Urinary bladder (tissue), 3 donors: ENCODE measurements at regions not wholly inside any gene's neighbourhood (a gene's known extent, or its start where the extent isn't known, plus 50 kb on each side); places are given as distances from the start of the nearest gene placed in this dataset.

ENCODE experiments used
- DNase-seq: peaks from one replicate; pipeline ENCODE4 v3.0.0-alpha.2; 2015; ENCODE audit errors: extremely low spot score
- H3K27ac ChIP-seq: one replicate; pipeline ENCODE4 v1.5.1; 2013; ENCODE audit warnings: low read depth, mild to moderate bottlenecking, moderate library complexity
- H3K36me3 ChIP-seq: one replicate; pipeline ENCODE4 v1.6.1; 2013; ENCODE audit warnings: mild to moderate bottlenecking, moderate library complexity; ENCODE audit not compliant: insufficient read depth
- H3K4me1 ChIP-seq: one replicate; pipeline ENCODE4 v1.6.1; 2013; ENCODE audit warnings: mild to moderate bottlenecking, moderate library complexity; ENCODE audit not compliant: insufficient read depth
- H3K4me3 ChIP-seq: one replicate; pipeline ENCODE4 v1.5.1; 2013; ENCODE audit warnings: low read depth, low read length
- whole genome bisulfite sequencing: extraction: QIAGEN DNeasy Blood & Tissue Kit; methylation state at CpG from one replicate; pipeline ENCODE4 v1.1.7; 2013; 5-methylcytosine and 5-hydroxymethylcytosine counted together
- donor health status: healthy with polysubstance abuse.
- donor health status: healthy.

DNA sequence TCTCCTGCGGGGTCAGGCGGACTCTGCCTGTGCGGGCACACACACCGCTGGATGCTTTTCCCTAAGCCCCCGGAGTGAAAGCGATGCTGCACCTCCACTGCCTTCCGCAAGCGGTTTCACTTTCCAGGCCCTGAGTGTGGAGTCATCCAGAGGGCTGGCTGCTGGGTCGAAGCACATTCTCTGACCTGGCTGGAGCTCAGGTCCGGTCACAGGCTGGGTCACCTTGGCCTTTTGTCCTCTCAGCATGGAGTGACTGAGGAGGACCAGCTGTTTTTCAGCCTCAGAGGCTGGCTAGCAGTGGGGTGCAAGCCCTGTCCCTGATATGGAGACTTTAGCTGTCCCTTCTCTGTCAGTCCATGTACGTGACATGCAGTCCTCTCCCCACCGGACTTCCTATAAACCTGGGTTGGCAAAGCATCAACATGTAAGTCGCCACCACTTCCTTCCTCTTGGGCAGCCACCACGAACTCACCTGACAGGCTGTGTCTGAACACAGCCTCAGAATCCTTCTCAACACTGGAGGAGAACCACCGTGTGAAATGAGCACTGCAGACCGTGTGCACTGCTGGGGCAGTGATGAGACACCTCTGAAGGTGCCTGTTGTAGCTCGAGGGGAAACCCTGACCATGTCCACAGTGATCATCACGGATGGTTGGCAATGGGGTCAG, 51.3 kb downstream of the GADD45G start:
- DNase-seq: no peak
- no peak overlapping the region for H3K27ac ChIP-seq
- WGBS: 83% methylated on average over 18 of the region's 18 CpGs
- no peaks in the 10 kb centered on the region for H3K36me3 ChIP-seq
- no peak overlapping the region for H3K4me3 ChIP-seq
- no peaks in the 10 kb centered on the region for H3K4me1 ChIP-seq

DNA sequence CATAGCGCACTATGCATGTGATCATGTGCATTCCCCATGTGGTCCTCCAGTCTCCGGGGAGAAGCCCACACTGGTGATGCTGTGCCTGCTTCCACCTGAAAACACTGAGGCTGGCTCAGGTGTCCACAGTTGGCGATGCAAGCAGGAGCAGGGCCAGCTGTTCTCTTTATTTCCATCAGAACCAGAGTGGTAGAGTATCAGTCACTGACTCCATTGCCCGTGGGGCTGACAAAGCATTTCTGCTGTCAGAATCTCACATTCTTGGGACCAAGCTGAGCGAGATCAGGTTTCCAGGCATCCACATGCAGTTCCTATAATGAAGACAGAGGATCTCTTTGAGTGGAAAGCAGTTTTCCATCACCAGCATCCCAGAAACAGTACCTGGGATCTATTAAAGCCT, 52.5 kb downstream of the GADD45G start:
- 93% methylated on average over 5 of the region's 5 CpGs for WGBS
- no peaks in the 10 kb centered on the region for H3K4me1 ChIP-seq
- no peak overlapping the region for H3K27ac ChIP-seq
- no peak overlapping the region for H3K4me3 ChIP-seq
- H3K36me3 ChIP-seq: no peaks in the 10 kb centered on the region
- no peak for DNase-seq

DNA sequence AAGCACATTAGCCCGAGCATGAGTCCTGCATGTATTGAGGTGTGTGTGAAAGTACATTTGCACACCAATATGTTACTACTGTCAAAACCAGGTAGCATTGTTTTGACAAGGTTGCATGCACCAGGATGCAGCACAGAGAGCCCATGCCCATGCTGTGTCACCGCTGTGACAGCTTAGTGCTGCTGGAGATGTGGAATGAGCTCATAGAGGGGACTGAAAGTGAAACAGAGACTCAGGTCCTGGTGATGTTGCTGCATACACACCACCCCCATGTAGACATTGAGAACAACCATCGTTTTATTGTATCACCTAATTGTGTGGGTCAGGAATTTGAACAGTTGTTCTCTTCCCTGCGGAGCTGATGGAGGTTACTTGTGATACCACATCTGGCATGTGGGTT, 53.0 kb downstream of the GADD45G start:
- H3K4me3 ChIP-seq: no peak overlapping the region
- no peak for DNase-seq
- no peaks in the 10 kb centered on the region for H3K36me3 ChIP-seq
- H3K27ac ChIP-seq: no peak overlapping the region
- no peaks in the 10 kb centered on the region for H3K4me1 ChIP-seq
- 89% methylated on average over 4 of the region's 4 CpGs for WGBS

DNA sequence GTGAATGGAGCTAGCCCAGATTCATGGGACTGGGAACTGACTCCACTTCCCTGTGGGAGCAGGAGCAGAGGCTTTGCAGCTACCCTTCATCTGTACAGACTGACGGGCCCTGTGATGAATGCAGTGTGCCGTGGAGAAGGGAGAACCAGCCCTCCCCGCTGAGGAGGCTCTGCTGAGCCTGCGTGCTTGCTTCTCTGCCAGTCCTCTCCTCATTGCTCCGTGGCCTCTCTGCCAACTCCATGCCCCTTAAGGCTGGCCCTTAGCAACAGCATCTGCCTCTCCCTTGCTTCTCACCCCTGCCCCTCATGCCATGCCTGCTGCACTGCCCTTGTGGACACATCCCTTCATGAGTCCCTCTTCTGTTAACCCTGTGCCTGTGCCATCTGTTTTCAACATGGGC, 53.6 kb downstream of the GADD45G start:
- H3K4me3 ChIP-seq: no peak overlapping the region
- no peak for DNase-seq
- 91% methylated on average over 5 of the region's 5 CpGs for WGBS
- no peaks in the 10 kb centered on the region for H3K36me3 ChIP-seq
- no peaks in the 10 kb centered on the region for H3K4me1 ChIP-seq
- H3K27ac ChIP-seq: no peak overlapping the region

- H3K27ac ChIP-seq: no peak overlapping the region
- H3K4me3 ChIP-seq: no peak overlapping the region
- 92% methylated on average over 6 of the region's 6 CpGs for WGBS
- no peak for DNase-seq
- no peaks in the 10 kb centered on the region for H3K4me1 ChIP-seq
- no peaks in the 10 kb centered on the region for H3K36me3 ChIP-seq
These were observed 54.1 kb downstream of the GADD45G start for GRCh38 chr9:89658931-89659330.

DNA sequence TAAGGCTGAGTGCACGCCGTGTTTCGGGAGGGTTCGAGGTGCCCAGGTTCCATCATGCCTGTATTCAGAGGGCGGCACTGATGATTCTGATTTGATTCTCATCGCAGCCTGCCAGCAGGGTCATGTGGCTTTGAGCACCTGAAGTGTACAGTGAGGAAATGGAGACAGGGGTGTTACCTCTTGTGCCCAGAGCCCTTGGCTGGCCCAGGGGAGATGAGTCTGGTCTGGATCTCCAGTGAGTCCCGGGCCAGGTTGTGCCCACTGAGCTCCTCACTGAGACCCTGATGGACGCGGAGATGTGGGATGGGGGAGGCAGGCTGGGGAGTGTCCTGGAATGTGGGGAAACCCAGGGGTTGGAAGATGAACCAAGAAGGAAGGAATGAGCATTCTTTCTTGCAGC, 54.7 kb downstream of the GADD45G start:
- no peak overlapping the region for H3K27ac ChIP-seq
- no peak for DNase-seq
- no peak overlapping the region for H3K4me3 ChIP-seq
- H3K4me1 ChIP-seq: no peaks in the 10 kb centered on the region
- no peaks in the 10 kb centered on the region for H3K36me3 ChIP-seq
- WGBS: 97% methylated on average over 9 of the region's 9 CpGs

GRCh38 chr9:89659891-89660685, 55.3 kb downstream of the GADD45G start:
- no peaks in the 10 kb centered on the region for H3K36me3 ChIP-seq
- DNase-seq: no peak
- 91% methylated on average over 6 of the region's 6 CpGs for WGBS
- H3K4me3 ChIP-seq: no peak overlapping the region
- no peaks in the 10 kb centered on the region for H3K4me1 ChIP-seq
- H3K27ac ChIP-seq: no peak overlapping the region

- Histone ChIP-seq H3K4me1 (no peaks in the 10 kb centered on the region), H3K27ac (peak overlapping the region; percentile 31), H3K36me3 (no peaks in the 10 kb centered on the region), H3K4me3 (no peak overlapping the region)
- 22% methylated on average over 13 of the region's 13 CpGs for WGBS
- DNase-seq: no peak
These were observed 56.7 kb downstream of the GADD45G start for GRCh38 chr9:89661391-89661949.

DNA sequence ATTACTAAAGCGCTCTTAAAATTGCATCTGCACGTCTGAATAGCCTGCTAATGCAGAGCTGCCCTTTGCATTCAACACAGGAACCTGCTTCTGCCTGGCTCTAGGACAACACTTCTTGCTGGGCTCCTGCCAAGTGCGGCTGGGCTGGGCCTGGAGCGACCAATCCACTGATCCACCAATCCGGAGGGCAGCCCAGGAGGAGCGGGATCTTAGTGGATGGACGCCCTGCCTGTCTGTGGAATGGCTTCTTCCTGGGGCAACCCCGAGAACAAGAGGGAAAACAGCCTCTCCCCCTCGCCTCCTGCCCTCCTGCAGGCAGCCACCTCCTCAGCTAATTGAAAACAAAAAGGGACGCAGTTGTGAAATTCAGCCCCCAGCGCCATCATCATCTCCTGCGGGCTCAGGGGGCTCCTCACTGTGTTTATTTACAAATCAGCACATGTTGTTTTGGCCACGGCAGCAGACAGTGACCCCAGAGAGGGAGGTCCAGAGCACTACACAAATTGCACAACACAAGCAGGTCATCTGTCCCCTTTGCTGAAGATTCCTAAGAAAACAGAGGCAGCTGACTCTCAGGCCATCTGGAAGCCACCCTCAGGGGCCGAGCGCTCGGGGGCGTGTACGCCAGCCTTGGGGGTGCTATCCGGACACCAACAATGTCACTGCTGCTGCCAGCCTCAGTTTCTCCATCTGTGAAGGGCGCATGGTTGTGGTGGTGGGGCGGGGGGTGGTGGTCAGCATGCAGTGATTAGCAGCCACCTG, 57.3 kb downstream of the GADD45G start:
- peak overlapping the region; percentile 31 for H3K27ac ChIP-seq
- H3K4me1 ChIP-seq: no peaks in the 10 kb centered on the region
- DNase-seq: peak; percentile 95
- H3K4me3 ChIP-seq: no peak overlapping the region
- no peaks in the 10 kb centered on the region for H3K36me3 ChIP-seq
- 27% methylated on average over 21 of the region's 21 CpGs for WGBS

- Histone ChIP-seq H3K4me1 (no peaks in the 10 kb centered on the region), H3K27ac (no peak overlapping the region), H3K36me3 (no peaks in the 10 kb centered on the region), H3K4me3 (no peak overlapping the region)
- no peak for DNase-seq
- 79% methylated on average over 22 of the region's 22 CpGs for WGBS
These were observed 58.2 kb downstream of the GADD45G start for GRCh38 chr9:89662718-89663613.

DNA sequence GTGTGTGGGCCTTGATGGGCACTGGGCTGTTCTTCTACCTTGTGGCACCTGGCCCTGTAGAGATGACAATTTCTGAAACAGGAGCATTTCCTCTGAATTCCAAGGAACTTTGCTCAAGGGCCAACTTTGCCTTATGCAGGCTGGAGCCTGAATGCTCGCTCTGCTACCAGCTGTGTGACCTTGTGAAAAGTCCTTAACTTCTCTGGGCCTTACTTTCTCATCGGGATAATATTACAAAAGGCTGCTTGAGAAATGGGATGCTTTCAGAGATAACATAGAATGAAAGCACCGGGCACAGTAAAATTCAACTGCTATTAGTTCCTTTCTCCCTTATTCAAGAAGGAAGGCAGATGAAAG, 58.8 kb downstream of the GADD45G start:
- Histone ChIP-seq H3K36me3 (no peaks in the 10 kb centered on the region), H3K4me1 (no peaks in the 10 kb centered on the region), H3K27ac (no peak overlapping the region), H3K4me3 (no peak overlapping the region)
- WGBS: 92% methylated on average over 3 of the region's 3 CpGs
- DNase-seq: no peak

DNA sequence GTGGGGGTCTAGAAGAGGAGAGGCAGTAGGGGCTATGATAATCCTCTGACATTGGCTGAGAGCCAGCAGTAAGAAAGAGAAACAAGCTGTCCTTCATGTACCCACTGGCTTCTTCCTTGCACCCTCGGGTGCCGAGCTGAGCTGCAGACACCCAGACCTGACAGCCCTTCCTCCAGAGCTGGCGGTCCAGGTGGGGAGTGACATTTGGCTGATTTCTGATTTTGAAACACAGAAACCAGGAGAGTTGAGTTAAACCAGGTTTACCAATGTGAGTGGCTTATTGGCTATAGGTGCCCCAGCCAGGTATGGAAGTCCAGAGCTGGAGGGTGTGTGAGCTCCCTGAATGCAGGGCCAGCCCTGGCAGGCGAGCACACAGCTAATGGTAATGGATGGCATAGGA, 59.2 kb downstream of the GADD45G start:
- WGBS: 98% methylated on average over 4 of the region's 4 CpGs
- Histone ChIP-seq H3K4me3 (no peak overlapping the region), H3K4me1 (no peaks in the 10 kb centered on the region), H3K27ac (no peak overlapping the region), H3K36me3 (no peaks in the 10 kb centered on the region)
- no peak for DNase-seq

DNA sequence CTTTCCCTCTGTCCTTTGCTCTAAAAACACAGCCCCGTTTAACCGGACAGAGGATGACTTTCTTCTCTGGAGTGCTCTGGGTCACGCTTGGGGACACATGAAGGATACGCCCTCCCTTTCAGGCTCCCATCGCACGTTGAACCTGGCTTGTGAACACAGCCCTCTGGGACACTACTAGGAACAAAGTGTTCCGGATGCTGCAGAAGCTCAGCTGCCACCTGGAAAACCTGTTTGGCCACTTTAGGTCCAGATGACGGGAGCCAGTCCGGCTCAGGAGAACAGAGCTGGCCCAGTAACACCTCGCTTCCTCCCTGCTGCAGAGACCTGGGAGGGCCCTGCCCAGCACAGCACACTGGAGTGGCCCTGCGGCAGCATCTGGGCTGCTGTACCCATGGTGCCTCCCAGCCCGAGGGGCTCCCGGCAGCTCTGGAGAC, 60.1 kb downstream of the GADD45G start:
- 84% methylated on average over 13 of the region's 13 CpGs for WGBS
- DNase-seq: peak; percentile 58

More for the DNA sequence above, 60.1 kb downstream of the GADD45G start:
- Histone ChIP-seq H3K4me3 (no peak overlapping the region), H3K36me3 (no peaks in the 10 kb centered on the region), H3K27ac (no peak overlapping the region), H3K4me1 (no peaks in the 10 kb centered on the region)
